Transverse colon (tissue), 4 donors: ENCODE measurements at regions not wholly inside any gene's neighbourhood (a gene's known extent, or its start where the extent isn't known, plus 50 kb on each side); places are given as distances from the start of the nearest gene placed in this dataset.

Source experiments
- DNase-seq: peaks from one replicate; pipeline ENCODE4 v3.0.0-alpha.2; 2019
- H3K27ac ChIP-seq, 4 donors: fragments of 200-600 bp; sonication (generic); 2 replicates each; pipeline ENCODE4 v1.5.1; 2016 to 2018; ENCODE audit warnings: inconsistent platforms in 4 of 4
- H3K27me3 ChIP-seq: fragments of 200-600 bp; sonication (generic); 2 replicates; pipeline ENCODE4 v1.5.1; 2017; ENCODE audit warnings: inconsistent platforms
- H3K36me3 ChIP-seq, 4 donors: fragments of 200-600 bp; sonication (generic); 2 replicates each; pipeline ENCODE4 v1.5.1; 2017 to 2019; ENCODE audit warnings: inconsistent platforms in 4 of 4
- H3K4me1 ChIP-seq, 4 donors: fragments of 200-600 bp; sonication (generic); 2 replicates each; pipeline ENCODE4 v1.5.1; 2017 to 2020; ENCODE audit warnings: inconsistent platforms in 4 of 4
- H3K4me3 ChIP-seq, 4 donors: fragments of 200-600 bp; sonication (generic); 1 replicate in 1 of 4; 2 replicates in 3 of 4; pipeline versions ENCODE4 v1.5.1 to v1.6.1; 2017 to 2019; ENCODE audit warnings: inconsistent platforms in 4 of 4
- H3K9me3 ChIP-seq, 2 donors: fragments of 200-600 bp; sonication (generic); 2 replicates each; pipeline ENCODE4 v1.5.1; 2017 to 2019; ENCODE audit warnings: inconsistent platforms in 2 of 2
- CTCF ChIP-seq, 5 experiments: fragments of 200-600 bp in 3 of 5; fragments of 450-650 bp in 2 of 5; sonication (generic) in 3 of 5; IDR thresholded peaks; 1 replicate in 2 of 5; 2 replicates in 3 of 5; pipeline ENCODE4 v1.5.1; 2016 to 2017; ENCODE audit warnings: antibody characterized with exemption in 5 of 5, inconsistent platforms in 3 of 5, mild to moderate bottlenecking in 2 of 5, moderate library complexity in 1 of 5
- EP300 ChIP-seq: sonication (generic); formaldehyde crosslinking; IDR thresholded peaks from one replicate; pipeline ENCODE4 v1.6.1; 2017; ENCODE audit warnings: antibody characterized with exemption, low read depth
- POLR2A ChIP-seq: fragments of 450-650 bp; IDR thresholded peaks from one replicate; pipeline ENCODE4 v1.6.1; 2016; ENCODE audit warnings: antibody characterized with exemption, mild to moderate bottlenecking, moderate library complexity
- POLR2AphosphoS5 ChIP-seq, 3 donors: sonication (generic); formaldehyde crosslinking; IDR thresholded peaks; one replicate each; pipeline ENCODE4 v1.6.1; 2016; ENCODE audit warnings: antibody characterized with exemption in 3 of 3
- WGBS, 2 donors: methylation state at CpG; one replicate each; pipeline ENCODE4 v1.1.5; 2018; ENCODE audit warnings: low coverage in 1 of 2; 5-methylcytosine and 5-hydroxymethylcytosine counted together
- in situ Hi-C, 4 donors: fragments of 200-750 bp; cut with MboI; loops; one replicate each; pipeline versions ENCODE4 v1.15.0 to v1.15.1; 2017; ENCODE audit warnings: low sequenced_read_pairs in 3 of 4, low pct_ligation_motif_present in 1 of 4, low pct_unique_long_range_greater_than_20kb in 1 of 4
- intact Hi-C: fragments of 100-400 bp; cut with DNase I; formaldehyde crosslinking; loops from one replicate; pipeline ENCODE4 v1.15.1; 2023; ENCODE audit warnings: low total_unique reads

GRCh38 chr2:75353131-75353530 lies 153.8 kb upstream of the TACR1 start:
- in situ Hi-C loops (no loop called here), intact Hi-C loops (no loop called here)
- no peak for TF ChIP-seq POLR2A
- no peak overlapping the region for H3K27ac ChIP-seq
- H3K9me3 ChIP-seq: no peaks in the 10 kb centered on the region
- no peak overlapping the region for H3K4me3 ChIP-seq
- no peaks in the 10 kb centered on the region for H3K4me1 ChIP-seq
- DNase-seq: no peak
- no peaks in the 10 kb centered on the region for H3K27me3 ChIP-seq
- H3K36me3 ChIP-seq: no peaks in the 10 kb centered on the region

- Histone ChIP-seq H3K4me3 (no peak overlapping the region), H3K4me1 (no peaks in the 10 kb centered on the region), H3K9me3 (no peaks in the 10 kb centered on the region), H3K27ac (no peak overlapping the region), H3K36me3 (no peaks in the 10 kb centered on the region), H3K27me3 (no peaks in the 10 kb centered on the region)
- TF ChIP-seq POLR2A: no peak
- no peak for TF ChIP-seq EP300
- no peak for TF ChIP-seq POLR2AphosphoS5 (IDR thresholded peaks at IDR 0.05)
- no peak for TF ChIP-seq CTCF (IDR thresholded peaks at IDR 0.05)
- DNase-seq: no peak
- in situ Hi-C loops (no loop called here), intact Hi-C loops (no loop called here)
- WGBS, 2 donors: 62 to 77% methylated on average over 1 of the region's 1 CpG
Observed at GRCh38 chr2:75348307-75348706, 149.0 kb upstream of the TACR1 start.

GRCh38 chr2:75344146-75344545 lies 144.8 kb upstream of the TACR1 start:
- in situ Hi-C loops: no loop called here
- WGBS, 2 donors: 76 to 92% methylated on average over 1 of the region's 1 CpG

GRCh38 chr2:75342504-75343175 lies 143.3 kb upstream of the TACR1 start:
- Histone ChIP-seq H3K4me3 (no peak overlapping the region), H3K36me3 (no peaks in the 10 kb centered on the region), H3K27me3 (no peaks in the 10 kb centered on the region), H3K9me3 (no peaks in the 10 kb centered on the region), H3K4me1 (no peaks in the 10 kb centered on the region), H3K27ac (no peak overlapping the region)
- no peak for DNase-seq
- intact Hi-C loops: no loop called here
- 80 to 88% methylated on average over 1 of the region's 1 CpG for WGBS, 2 donors
- no peak for TF ChIP-seq POLR2AphosphoS5 (IDR thresholded peaks at IDR 0.05)
- no peak for TF ChIP-seq EP300
- no peak for TF ChIP-seq CTCF (IDR thresholded peaks at IDR 0.05)
- no peak for TF ChIP-seq POLR2A
- in situ Hi-C loops: no loop called here

More at GRCh38 chr2:75344146-75344545, 144.8 kb upstream of the TACR1 start:
- intact Hi-C loops: no loop called here
- H3K27ac ChIP-seq: no peak overlapping the region
- TF ChIP-seq EP300: no peak
- TF ChIP-seq POLR2A: no peak
- TF ChIP-seq CTCF (IDR thresholded peaks at IDR 0.05): no peak
- no peak for TF ChIP-seq POLR2AphosphoS5 (IDR thresholded peaks at IDR 0.05)
- DNase-seq: no peak
- no peaks in the 10 kb centered on the region for H3K36me3 ChIP-seq
- no peaks in the 10 kb centered on the region for H3K4me1 ChIP-seq
- H3K9me3 ChIP-seq: no peaks in the 10 kb centered on the region
- H3K27me3 ChIP-seq: no peaks in the 10 kb centered on the region
- H3K4me3 ChIP-seq: no peak overlapping the region

- Histone ChIP-seq H3K27ac (no peak overlapping the region), H3K4me1 (no peaks in the 10 kb centered on the region), H3K36me3 (no peaks in the 10 kb centered on the region), H3K4me3 (no peak overlapping the region), H3K9me3 (no peaks in the 10 kb centered on the region), H3K27me3 (no peaks in the 10 kb centered on the region)
- in situ Hi-C loops: no loop called here
- WGBS, 2 donors: 35 to 40% methylated on average over 1 to 3 of the region's 3 CpGs
- intact Hi-C loops: no loop called here
- TF ChIP-seq EP300 (no peak), POLR2AphosphoS5 (IDR thresholded peaks at IDR 0.05) (no peak), POLR2A (no peak), CTCF (IDR thresholded peaks at IDR 0.05) (no peak)
- DNase-seq: no peak
Observed at GRCh38 chr2:75340560-75340959, 141.2 kb upstream of the TACR1 start.
